Ascending aorta (tissue), 2 donors: ENCODE measurements at regions not wholly inside any gene's neighbourhood (a gene's known extent, or its start where the extent isn't known, plus 50 kb on each side); places are given as distances from the start of the nearest gene placed in this dataset.

Experiments used
- DNase-seq, 2 donors: peaks; one replicate each; pipeline ENCODE4 v3.0.0-alpha.2; 2019; ENCODE audit warnings: low spot score in 2 of 2
- H3K27ac ChIP-seq, 2 donors: fragments of 200-600 bp; sonication (generic); one replicate each; pipeline ENCODE4 v1.5.1; 2016 to 2017; ENCODE audit warnings: mild to moderate bottlenecking in 1 of 2
- H3K27me3 ChIP-seq: fragments of 200-600 bp; sonication (generic); one replicate; pipeline ENCODE4 v1.5.1; 2017
- H3K36me3 ChIP-seq, 2 donors: fragments of 200-600 bp; sonication (generic); one replicate each; pipeline ENCODE4 v1.5.1; 2016
- H3K4me1 ChIP-seq, 2 donors: fragments of 200-600 bp; sonication (generic); one replicate each; pipeline ENCODE4 v1.5.1; 2016 to 2017; ENCODE audit warnings: mild to moderate bottlenecking in 1 of 2
- H3K4me3 ChIP-seq, 2 donors: fragments of 200-600 bp; sonication (generic); one replicate each; pipeline ENCODE4 v1.5.1; 2016 to 2017; ENCODE audit warnings: mild to moderate bottlenecking in 1 of 2
- H3K9me3 ChIP-seq, 2 donors: fragments of 200-600 bp; sonication (generic); one replicate each; pipeline ENCODE4 v1.5.1; 2016
- CTCF ChIP-seq, 3 experiments: fragments of 200-600 bp in 2 of 3; fragments of 450-650 bp in 1 of 3; sonication (generic) in 2 of 3; IDR thresholded peaks; one replicate each; pipeline ENCODE4 v1.5.1; 2016 to 2019; ENCODE audit warnings: antibody characterized with exemption in 3 of 3, mild to moderate bottlenecking in 1 of 3, moderate library complexity in 1 of 3
- intact Hi-C: fragments of 100-400 bp; cut with DNase I; formaldehyde crosslinking; loops from one replicate; pipeline ENCODE4 v1.15.1; 2023

- Histone ChIP-seq H3K4me1 (no peaks in the 10 kb centered on the region), H3K36me3 (no peaks in the 10 kb centered on the region), H3K27me3 (no peaks in the 10 kb centered on the region), H3K9me3 (peaks cover 4 to 18% of the 10 kb centered on the region in 2 donors), H3K4me3 (no peak overlapping the region), H3K27ac (no peak overlapping the region)
- no peak for TF ChIP-seq CTCF (IDR thresholded peaks at IDR 0.05)
- intact Hi-C loops, result no loop called here
- DNase-seq, result no peak
Measured at GRCh38 chr1:229810140-229810539, 184.1 kb downstream of the URB2 start.

GRCh38 chr1:229810961-229811360 lies 184.9 kb downstream of the URB2 start:
- Histone ChIP-seq H3K4me3 (no peak overlapping the region), H3K4me1 (no peaks in the 10 kb centered on the region), H3K27ac (no peak overlapping the region), H3K36me3 (no peaks in the 10 kb centered on the region), H3K27me3 (no peaks in the 10 kb centered on the region), H3K9me3 (peaks cover 4 to 18% of the 10 kb centered on the region in 2 donors)
- TF ChIP-seq CTCF (IDR thresholded peaks at IDR 0.05), result no peak
- no peak for DNase-seq
- intact Hi-C loops, result no loop called here

GRCh38 chr1:229812148-229812547 lies 186.1 kb downstream of the URB2 start:
- peaks cover 4 to 18% of the 10 kb centered on the region in 2 donors for H3K9me3 ChIP-seq
- no peak overlapping the region for H3K4me3 ChIP-seq
- H3K36me3 ChIP-seq, result no peaks in the 10 kb centered on the region
- no peak for TF ChIP-seq CTCF (IDR thresholded peaks at IDR 0.05)
- no peak for DNase-seq
- intact Hi-C loops, result no loop called here
- no peaks in the 10 kb centered on the region for H3K4me1 ChIP-seq
- H3K27ac ChIP-seq, result no peak overlapping the region
- no peaks in the 10 kb centered on the region for H3K27me3 ChIP-seq

- intact Hi-C loops, result no loop called here
- DNase-seq, result no peak
- Histone ChIP-seq H3K27me3 (no peaks in the 10 kb centered on the region), H3K36me3 (no peaks in the 10 kb centered on the region), H3K4me3 (no peak overlapping the region), H3K9me3 (peaks cover 4 to 18% of the 10 kb centered on the region in 2 donors), H3K27ac (no peak overlapping the region), H3K4me1 (no peaks in the 10 kb centered on the region)
- no peak for TF ChIP-seq CTCF (IDR thresholded peaks at IDR 0.05)
Measured at GRCh38 chr1:229812693-229813092, 186.6 kb downstream of the URB2 start.

GRCh38 chr1:229815076-229815475 lies 189.0 kb downstream of the URB2 start:
- no peak overlapping the region for H3K27ac ChIP-seq
- intact Hi-C loops, result no loop called here
- no peaks in the 10 kb centered on the region for H3K27me3 ChIP-seq
- no peak for DNase-seq
- no peaks in the 10 kb centered on the region for H3K4me1 ChIP-seq
- H3K9me3 ChIP-seq, result peaks cover under 1 to 7% of the 10 kb centered on the region in 2 donors
- H3K36me3 ChIP-seq, result no peaks in the 10 kb centered on the region
- TF ChIP-seq CTCF (IDR thresholded peaks at IDR 0.05), result no peak
- H3K4me3 ChIP-seq, result no peak overlapping the region

GRCh38 chr1:229815961-229816360 lies 189.9 kb downstream of the URB2 start:
- intact Hi-C loops, result no loop called here
- no peak for DNase-seq
- Histone ChIP-seq H3K27me3 (no peaks in the 10 kb centered on the region), H3K9me3 (no peaks in the 10 kb centered on the region), H3K4me3 (no peak overlapping the region), H3K36me3 (no peaks in the 10 kb centered on the region), H3K4me1 (no peaks in the 10 kb centered on the region), H3K27ac (no peak overlapping the region)
- no peak for TF ChIP-seq CTCF (IDR thresholded peaks at IDR 0.05)
